H9 (cell line): ENCODE measurements at regions not wholly inside any gene's neighbourhood (a gene's known extent, or its start where the extent isn't known, plus 50 kb on each side); places are given as distances from the start of the nearest gene placed in this dataset.
A peak's percentile ranks its signal among the peaks of the same experiment; 100 is the strongest.

Experiments
- DNase-seq: peaks from one replicate; pipeline ENCODE4 v3.0.0-alpha.2; 2017
- H2AFZ ChIP-seq: one replicate; pipeline ENCODE4 v1.6.1; 2013; ENCODE audit warnings: mild to moderate bottlenecking, low read length, control low read depth, moderate library complexity
- H2AK5ac ChIP-seq: 2 replicates; pipeline ENCODE4 v1.6.1; 2013; ENCODE audit warnings: low read length, control low read depth, mixed read lengths; ENCODE audit not compliant: insufficient read length
- H2BK120ac ChIP-seq: one replicate; pipeline ENCODE4 v1.6.1; 2013; ENCODE audit warnings: low read depth, mild to moderate bottlenecking, low read length, control low read depth, inconsistent platforms; ENCODE audit not compliant: poor library complexity, severe bottlenecking
- H2BK12ac ChIP-seq: 2 replicates; pipeline ENCODE4 v1.6.1; 2013; ENCODE audit warnings: low read length, control low read depth, mixed read lengths, low read depth; ENCODE audit not compliant: insufficient read length
- H2BK15ac ChIP-seq: 2 replicates; pipeline ENCODE4 v1.6.1; 2013; ENCODE audit warnings: low read depth, low read length, control low read depth
- H2BK20ac ChIP-seq: one replicate; pipeline ENCODE4 v1.6.1; 2013; ENCODE audit warnings: low read depth, mild to moderate bottlenecking, low read length, control low read depth, inconsistent platforms; ENCODE audit not compliant: poor library complexity, severe bottlenecking
- H2BK5ac ChIP-seq: 2 replicates; pipeline ENCODE4 v1.6.1; 2013; ENCODE audit warnings: low read length, control low read depth, mixed read lengths; ENCODE audit not compliant: insufficient read length
- H3K14ac ChIP-seq: 2 replicates; pipeline ENCODE4 v1.6.1; 2013; ENCODE audit warnings: low read length, control low read depth; ENCODE audit not compliant: insufficient read depth
- H3K18ac ChIP-seq: 2 replicates; pipeline ENCODE4 v1.6.1; 2013; ENCODE audit warnings: low read depth, mild to moderate bottlenecking, mixed read lengths, low read length, control low read depth; ENCODE audit not compliant: insufficient read length
- H3K23ac ChIP-seq: 2 replicates; pipeline ENCODE4 v1.6.1; 2013; ENCODE audit warnings: low read length, control low read depth, mixed read lengths, low read depth; ENCODE audit not compliant: insufficient read length
- H3K23me2 ChIP-seq: 2 replicates; pipeline ENCODE4 v1.6.1; 2013; ENCODE audit warnings: low read depth, mild to moderate bottlenecking, mixed read lengths, low read length, control low read depth; ENCODE audit not compliant: insufficient read length, poor library complexity, severe bottlenecking
- H3K27ac ChIP-seq: 2 replicates; pipeline ENCODE4 v1.5.1; 2013; ENCODE audit warnings: low read length, control low read depth, mixed read lengths, low read depth; ENCODE audit not compliant: insufficient read length
- H3K27me3 ChIP-seq: 2 replicates; pipeline ENCODE4 v1.6.1; 2013; ENCODE audit warnings: low read length, control low read depth, inconsistent platforms; ENCODE audit not compliant: insufficient read depth
- H3K4ac ChIP-seq: 2 replicates; pipeline ENCODE4 v1.6.1; 2013; ENCODE audit warnings: low read depth, mild to moderate bottlenecking, control low read depth, inconsistent platforms, low read length, moderate library complexity
- H3K4me1 ChIP-seq: 2 replicates; pipeline ENCODE4 v1.6.1; 2013; ENCODE audit warnings: low read length, control low read depth, inconsistent platforms; ENCODE audit not compliant: insufficient read depth
- H3K4me2 ChIP-seq: 2 replicates; pipeline ENCODE4 v1.6.1; 2013; ENCODE audit warnings: low read length, control low read depth, mixed read lengths; ENCODE audit not compliant: insufficient read length, insufficient read depth
- H3K56ac ChIP-seq: 2 replicates; pipeline ENCODE4 v1.6.1; 2013; ENCODE audit warnings: low read depth, mild to moderate bottlenecking, mixed read lengths, low read length, control low read depth; ENCODE audit not compliant: insufficient read length
- H3K79me1 ChIP-seq: 2 replicates; pipeline ENCODE4 v1.6.1; 2013; ENCODE audit warnings: low read depth, mild to moderate bottlenecking, moderate library complexity, low read length, control low read depth, inconsistent platforms; ENCODE audit not compliant: insufficient read depth, poor library complexity, severe bottlenecking
- H3K79me2 ChIP-seq: 2 replicates; pipeline ENCODE4 v1.6.1; 2013; ENCODE audit warnings: low read length, control low read depth, inconsistent platforms; ENCODE audit not compliant: insufficient read depth
- H3K9ac ChIP-seq: 2 replicates; pipeline ENCODE4 v1.6.1; 2013; ENCODE audit warnings: low read length, control low read depth, mixed read lengths; ENCODE audit not compliant: insufficient read length; ENCODE audit errors: extremely low read depth
- H3K9me3 ChIP-seq: one replicate; pipeline ENCODE4 v1.6.1; 2013; ENCODE audit warnings: low read depth, low read length, inconsistent platforms; ENCODE audit not compliant: control insufficient read depth
- H3T11ph ChIP-seq: one replicate; pipeline ENCODE4 v1.6.1; 2013; ENCODE audit warnings: mild to moderate bottlenecking, low read length, control low read depth, inconsistent platforms
- H4K20me1 ChIP-seq: one replicate; pipeline ENCODE4 v1.6.1; 2013; ENCODE audit not compliant: control insufficient read depth, insufficient read length, insufficient read depth
- H4K5ac ChIP-seq: 2 replicates; pipeline ENCODE4 v1.6.1; 2013; ENCODE audit warnings: low read depth, mild to moderate bottlenecking, mixed read lengths, low read length, control low read depth; ENCODE audit not compliant: insufficient read length
- H4K8ac ChIP-seq: replicated peaks from 2 replicates; pipeline ENCODE4 v1.6.1; 2013; ENCODE audit warnings: low read length, control low read depth, mixed read lengths, low read depth; ENCODE audit not compliant: insufficient read length
- H4K91ac ChIP-seq: 2 replicates; pipeline ENCODE4 v1.6.1; 2013; ENCODE audit warnings: low read depth, mild to moderate bottlenecking, moderate library complexity, mixed read lengths, low read length, control low read depth; ENCODE audit not compliant: insufficient read length
- H3K27ac Mint-ChIP-seq, 3 experiments: 2 replicates in 2 of 3; 3 replicates in 1 of 3; pipeline ENCODE4 v1.8.0; 2020 to 2021; ENCODE audit warnings: mixed read lengths in 3 of 3, mild to moderate bottlenecking in 1 of 3, moderate library complexity in 1 of 3
- H3K27me3 Mint-ChIP-seq: 2 replicates; pipeline ENCODE4 v1.8.0; 2021; ENCODE audit warnings: low read depth, mild to moderate bottlenecking, moderate library complexity, mixed read lengths
- H3K36me3 Mint-ChIP-seq, 3 experiments: 2 replicates in 2 of 3; 3 replicates in 1 of 3; pipeline ENCODE4 v1.8.0; 2020 to 2021; ENCODE audit warnings: low read depth in 3 of 3, mixed read lengths in 3 of 3; ENCODE audit not compliant: insufficient read depth in 1 of 3
- H3K4me1 Mint-ChIP-seq, 2 experiments: 2 replicates each; pipeline ENCODE4 v1.8.0; 2020; ENCODE audit warnings: mixed read lengths in 2 of 2
- H3K4me3 Mint-ChIP-seq, 2 experiments: 2 replicates in 1 of 2; 3 replicates in 1 of 2; pipeline ENCODE4 v1.8.0; 2020 to 2021; ENCODE audit warnings: mild to moderate bottlenecking in 2 of 2, mixed read lengths in 2 of 2, moderate library complexity in 1 of 2
- H3K9me3 Mint-ChIP-seq, 2 experiments: 2 replicates in 1 of 2; 3 replicates in 1 of 2; pipeline ENCODE4 v1.8.0; 2020; ENCODE audit warnings: mild to moderate bottlenecking in 2 of 2, mixed read lengths in 2 of 2, moderate library complexity in 1 of 2
- CTCF ChIP-seq: fragments of 200-600 bp; sonication (generic); conservative IDR thresholded peaks from 3 replicates; pipeline ENCODE4 v1.8.0; 2021; ENCODE audit warnings: antibody characterized with exemption, mild to moderate bottlenecking
- WGBS: extraction: QIAGEN DNeasy Blood & Tissue Kit; methylation state at CpG from one replicate; pipeline ENCODE4 v1.1.7; 2013; ENCODE audit warnings: missing lambda C conversion rate, low lambda C conversion rate, mixed read lengths; ENCODE audit not compliant: insufficient read length; ENCODE audit errors: extremely low coverage; 5-methylcytosine and 5-hydroxymethylcytosine counted together

DNA sequence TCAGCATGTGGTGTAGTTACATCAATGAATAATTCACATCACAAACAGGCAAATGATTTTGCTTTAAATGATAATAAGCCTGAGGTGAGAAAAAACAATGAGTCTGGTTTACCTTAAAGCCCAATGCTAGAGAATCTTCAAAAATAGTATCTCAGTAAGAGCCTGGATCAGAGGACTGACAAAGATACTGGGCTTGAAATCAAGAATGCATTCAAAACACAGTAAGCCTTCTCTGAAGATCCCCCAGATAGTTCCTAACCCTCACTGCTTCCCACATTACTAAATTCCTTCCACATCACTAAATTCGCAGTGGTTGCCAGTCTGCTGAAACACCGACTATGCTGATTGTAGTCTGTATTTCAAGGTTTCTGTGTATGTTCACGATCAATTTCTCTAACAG lies 514.9 kb downstream of the SUCLG1 start:
- H3K23ac ChIP-seq = no peak overlapping the region
- H2AFZ ChIP-seq = no peak overlapping the region
- Mint-ChIP-seq H3K9me3 (no peaks in the 10 kb centered on the region), H3K4me3 (peak overlapping the region in 1 of 2 experiments; percentile 8; a peak in 1 of 5 replicates), H3K27me3 (peaks cover 9% of the 10 kb centered on the region), H3K4me1 (peaks cover 19 to 26% of the 10 kb centered on the region in 2 experiments), H3K27ac (peak overlapping the region in 2 of 3 experiments; percentile 60 to 84; a peak in 2 of 7 replicates), H3K36me3 (no peaks in the 10 kb centered on the region)
- H3K4me1 ChIP-seq = peaks cover 2% of the 10 kb centered on the region; the same call in 1 of the 2 replicates
- no peak overlapping the region for H3K27ac ChIP-seq
- H3K4me2 ChIP-seq = peak overlapping the region; percentile 47
- no peak overlapping the region for H3K14ac ChIP-seq
- no peak overlapping the region for H3K9ac ChIP-seq
- H3K9me3 ChIP-seq = no peaks in the 10 kb centered on the region
- TF ChIP-seq CTCF = no peak
- H3K4ac ChIP-seq = no peak overlapping the region
- no peak overlapping the region for H4K91ac ChIP-seq
- DNase-seq = no peak
- H3K79me1 ChIP-seq = no peaks in the 10 kb centered on the region
- WGBS = no CpG with 5 or more reads among the region's 3 CpGs
- no peak overlapping the region for H2BK15ac ChIP-seq
- H3K56ac ChIP-seq = no peak overlapping the region
- no peak overlapping the region for H2BK20ac ChIP-seq
- H2BK5ac ChIP-seq = no peak overlapping the region
- H2BK12ac ChIP-seq = no peak overlapping the region
- no peaks in the 10 kb centered on the region for H3K79me2 ChIP-seq
- H4K20me1 ChIP-seq = no peaks in the 10 kb centered on the region
- no peak overlapping the region for H4K5ac ChIP-seq
- H3K23me2 ChIP-seq = no peaks in the 10 kb centered on the region
- H2AK5ac ChIP-seq = no peak overlapping the region
- H3K27me3 ChIP-seq = peaks cover 4% of the 10 kb centered on the region; the same call in 1 of the 2 replicates
- H3T11ph ChIP-seq = no peak overlapping the region
- no peak overlapping the region for H4K8ac ChIP-seq
- no peak overlapping the region for H3K18ac ChIP-seq
- no peak overlapping the region for H2BK120ac ChIP-seq
